ENCODE measurements at regions not wholly inside any gene's neighbourhood (a gene's known extent, or its start where the extent isn't known, plus 50 kb on each side); places are given as distances from the start of the nearest gene placed in this dataset.

DNA sequence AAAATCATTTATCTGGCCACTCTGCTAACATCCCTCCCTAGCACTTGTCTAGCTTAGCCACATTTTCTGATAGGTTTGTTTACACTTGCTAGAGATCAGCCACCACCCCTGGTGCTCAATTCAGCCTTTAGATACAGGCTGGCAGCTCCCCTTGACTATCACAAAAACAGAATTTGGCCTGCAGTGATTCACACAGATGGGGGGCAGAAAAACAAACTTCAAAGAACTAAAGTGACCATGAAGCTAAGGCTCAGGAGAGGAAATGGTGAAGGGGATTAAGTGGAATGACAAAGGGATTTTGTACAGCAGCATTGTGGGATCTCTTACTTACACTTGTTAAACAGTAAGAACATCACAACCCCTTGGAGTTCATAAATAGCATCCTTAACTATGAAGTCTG lies 1718.0 kb upstream of the PCDH7 start:
- TF ChIP-seq, protein P1, sequence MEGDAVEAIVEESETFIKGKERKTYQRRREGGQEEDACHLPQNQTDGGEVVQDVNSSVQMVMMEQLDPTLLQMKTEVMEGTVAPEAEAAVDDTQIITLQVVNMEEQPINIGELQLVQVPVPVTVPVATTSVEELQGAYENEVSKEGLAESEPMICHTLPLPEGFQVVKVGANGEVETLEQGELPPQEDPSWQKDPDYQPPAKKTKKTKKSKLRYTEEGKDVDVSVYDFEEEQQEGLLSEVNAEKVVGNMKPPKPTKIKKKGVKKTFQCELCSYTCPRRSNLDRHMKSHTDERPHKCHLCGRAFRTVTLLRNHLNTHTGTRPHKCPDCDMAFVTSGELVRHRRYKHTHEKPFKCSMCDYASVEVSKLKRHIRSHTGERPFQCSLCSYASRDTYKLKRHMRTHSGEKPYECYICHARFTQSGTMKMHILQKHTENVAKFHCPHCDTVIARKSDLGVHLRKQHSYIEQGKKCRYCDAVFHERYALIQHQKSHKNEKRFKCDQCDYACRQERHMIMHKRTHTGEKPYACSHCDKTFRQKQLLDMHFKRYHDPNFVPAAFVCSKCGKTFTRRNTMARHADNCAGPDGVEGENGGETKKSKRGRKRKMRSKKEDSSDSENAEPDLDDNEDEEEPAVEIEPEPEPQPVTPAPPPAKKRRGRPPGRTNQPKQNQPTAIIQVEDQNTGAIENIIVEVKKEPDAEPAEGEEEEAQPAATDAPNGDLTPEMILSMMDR (conservative IDR thresholded peaks at IDR 0.05; ENCODE audit: low read depth in 2 of 2), result no peak
- TF ChIP-seq EZH2phosphoT487 (IDR thresholded peaks at IDR 0.05; ENCODE audit: unreplicated experiment), result no peak
- TF ChIP-seq, protein P2, sequence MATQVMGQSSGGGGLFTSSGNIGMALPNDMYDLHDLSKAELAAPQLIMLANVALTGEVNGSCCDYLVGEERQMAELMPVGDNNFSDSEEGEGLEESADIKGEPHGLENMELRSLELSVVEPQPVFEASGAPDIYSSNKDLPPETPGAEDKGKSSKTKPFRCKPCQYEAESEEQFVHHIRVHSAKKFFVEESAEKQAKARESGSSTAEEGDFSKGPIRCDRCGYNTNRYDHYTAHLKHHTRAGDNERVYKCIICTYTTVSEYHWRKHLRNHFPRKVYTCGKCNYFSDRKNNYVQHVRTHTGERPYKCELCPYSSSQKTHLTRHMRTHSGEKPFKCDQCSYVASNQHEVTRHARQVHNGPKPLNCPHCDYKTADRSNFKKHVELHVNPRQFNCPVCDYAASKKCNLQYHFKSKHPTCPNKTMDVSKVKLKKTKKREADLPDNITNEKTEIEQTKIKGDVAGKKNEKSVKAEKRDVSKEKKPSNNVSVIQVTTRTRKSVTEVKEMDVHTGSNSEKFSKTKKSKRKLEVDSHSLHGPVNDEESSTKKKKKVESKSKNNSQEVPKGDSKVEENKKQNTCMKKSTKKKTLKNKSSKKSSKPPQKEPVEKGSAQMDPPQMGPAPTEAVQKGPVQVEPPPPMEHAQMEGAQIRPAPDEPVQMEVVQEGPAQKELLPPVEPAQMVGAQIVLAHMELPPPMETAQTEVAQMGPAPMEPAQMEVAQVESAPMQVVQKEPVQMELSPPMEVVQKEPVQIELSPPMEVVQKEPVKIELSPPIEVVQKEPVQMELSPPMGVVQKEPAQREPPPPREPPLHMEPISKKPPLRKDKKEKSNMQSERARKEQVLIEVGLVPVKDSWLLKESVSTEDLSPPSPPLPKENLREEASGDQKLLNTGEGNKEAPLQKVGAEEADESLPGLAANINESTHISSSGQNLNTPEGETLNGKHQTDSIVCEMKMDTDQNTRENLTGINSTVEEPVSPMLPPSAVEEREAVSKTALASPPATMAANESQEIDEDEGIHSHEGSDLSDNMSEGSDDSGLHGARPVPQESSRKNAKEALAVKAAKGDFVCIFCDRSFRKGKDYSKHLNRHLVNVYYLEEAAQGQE (IDR thresholded peaks at IDR 0.05; ENCODE audit: unreplicated experiment), result no peak
- no peak for TF ChIP-seq POLR2AphosphoS5 (IDR thresholded peaks at IDR 0.05; ENCODE audit: low read depth)
- no peak for TF ChIP-seq EZH2 (IDR thresholded peaks at IDR 0.05; ENCODE audit: low read depth, unreplicated experiment)
- TF ChIP-seq, protein P3, sequence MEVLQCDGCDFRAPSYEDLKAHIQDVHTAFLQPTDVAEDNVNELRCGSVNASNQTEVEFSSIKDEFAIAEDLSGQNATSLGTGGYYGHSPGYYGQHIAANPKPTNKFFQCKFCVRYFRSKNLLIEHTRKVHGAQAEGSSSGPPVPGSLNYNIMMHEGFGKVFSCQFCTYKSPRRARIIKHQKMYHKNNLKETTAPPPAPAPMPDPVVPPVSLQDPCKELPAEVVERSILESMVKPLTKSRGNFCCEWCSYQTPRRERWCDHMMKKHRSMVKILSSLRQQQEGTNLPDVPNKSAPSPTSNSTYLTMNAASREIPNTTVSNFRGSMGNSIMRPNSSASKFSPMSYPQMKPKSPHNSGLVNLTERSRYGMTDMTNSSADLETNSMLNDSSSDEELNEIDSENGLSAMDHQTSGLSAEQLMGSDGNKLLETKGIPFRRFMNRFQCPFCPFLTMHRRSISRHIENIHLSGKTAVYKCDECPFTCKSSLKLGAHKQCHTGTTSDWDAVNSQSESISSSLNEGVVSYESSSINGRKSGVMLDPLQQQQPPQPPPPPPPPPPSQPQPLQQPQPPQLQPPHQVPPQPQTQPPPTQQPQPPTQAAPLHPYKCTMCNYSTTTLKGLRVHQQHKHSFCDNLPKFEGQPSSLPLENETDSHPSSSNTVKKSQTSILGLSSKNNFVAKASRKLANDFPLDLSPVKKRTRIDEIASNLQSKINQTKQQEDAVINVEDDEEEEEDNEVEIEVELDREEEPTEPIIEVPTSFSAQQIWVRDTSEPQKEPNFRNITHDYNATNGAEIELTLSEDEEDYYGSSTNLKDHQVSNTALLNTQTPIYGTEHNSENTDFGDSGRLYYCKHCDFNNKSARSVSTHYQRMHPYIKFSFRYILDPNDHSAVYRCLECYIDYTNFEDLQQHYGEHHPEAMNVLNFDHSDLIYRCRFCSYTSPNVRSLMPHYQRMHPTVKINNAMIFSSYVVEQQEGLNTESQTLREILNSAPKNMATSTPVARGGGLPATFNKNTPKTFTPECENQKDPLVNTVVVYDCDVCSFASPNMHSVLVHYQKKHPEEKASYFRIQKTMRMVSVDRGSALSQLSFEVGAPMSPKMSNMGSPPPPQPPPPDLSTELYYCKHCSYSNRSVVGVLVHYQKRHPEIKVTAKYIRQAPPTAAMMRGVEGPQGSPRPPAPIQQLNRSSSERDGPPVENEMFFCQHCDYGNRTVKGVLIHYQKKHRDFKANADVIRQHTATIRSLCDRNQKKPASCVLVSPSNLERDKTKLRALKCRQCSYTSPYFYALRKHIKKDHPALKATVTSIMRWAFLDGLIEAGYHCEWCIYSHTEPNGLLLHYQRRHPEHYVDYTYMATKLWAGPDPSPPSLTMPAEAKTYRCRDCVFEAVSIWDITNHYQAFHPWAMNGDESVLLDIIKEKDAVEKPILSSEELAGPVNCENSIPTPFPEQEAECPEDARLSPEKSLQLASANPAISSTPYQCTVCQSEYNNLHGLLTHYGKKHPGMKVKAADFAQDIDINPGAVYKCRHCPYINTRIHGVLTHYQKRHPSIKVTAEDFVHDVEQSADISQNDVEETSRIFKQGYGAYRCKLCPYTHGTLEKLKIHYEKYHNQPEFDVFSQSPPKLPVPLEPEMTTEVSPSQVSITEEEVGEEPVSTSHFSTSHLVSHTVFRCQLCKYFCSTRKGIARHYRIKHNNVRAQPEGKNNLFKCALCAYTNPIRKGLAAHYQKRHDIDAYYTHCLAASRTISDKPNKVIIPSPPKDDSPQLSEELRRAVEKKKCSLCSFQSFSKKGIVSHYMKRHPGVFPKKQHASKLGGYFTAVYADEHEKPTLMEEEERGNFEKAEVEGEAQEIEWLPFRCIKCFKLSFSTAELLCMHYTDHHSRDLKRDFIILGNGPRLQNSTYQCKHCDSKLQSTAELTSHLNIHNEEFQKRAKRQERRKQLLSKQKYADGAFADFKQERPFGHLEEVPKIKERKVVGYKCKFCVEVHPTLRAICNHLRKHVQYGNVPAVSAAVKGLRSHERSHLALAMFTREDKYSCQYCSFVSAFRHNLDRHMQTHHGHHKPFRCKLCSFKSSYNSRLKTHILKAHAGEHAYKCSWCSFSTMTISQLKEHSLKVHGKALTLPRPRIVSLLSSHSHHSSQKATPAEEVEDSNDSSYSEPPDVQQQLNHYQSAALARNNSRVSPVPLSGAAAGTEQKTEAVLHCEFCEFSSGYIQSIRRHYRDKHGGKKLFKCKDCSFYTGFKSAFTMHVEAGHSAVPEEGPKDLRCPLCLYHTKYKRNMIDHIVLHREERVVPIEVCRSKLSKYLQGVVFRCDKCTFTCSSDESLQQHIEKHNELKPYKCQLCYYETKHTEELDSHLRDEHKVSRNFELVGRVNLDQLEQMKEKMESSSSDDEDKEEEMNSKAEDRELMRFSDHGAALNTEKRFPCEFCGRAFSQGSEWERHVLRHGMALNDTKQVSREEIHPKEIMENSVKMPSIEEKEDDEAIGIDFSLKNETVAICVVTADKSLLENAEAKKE (CRISPR knock-in tag; IDR thresholded peaks at IDR 0.05), result peak; percentile 74
- TF ChIP-seq CREB1 (CRISPR knock-in tag; IDR thresholded peaks at IDR 0.05; ENCODE audit: low read depth), result 0 out of 2 replicates have a peak, but pooled peaks have one; percentile 30
- TF ChIP-seq JUNB (IDR thresholded peaks at IDR 0.05; ENCODE audit: unreplicated experiment), result no peak
